Keratinocyte (primary cell): ENCODE measurements at regions not wholly inside any gene's neighbourhood (a gene's known extent, or its start where the extent isn't known, plus 50 kb on each side); places are given as distances from the start of the nearest gene placed in this dataset.

Experiments used
- CTCF ChIP-seq, 3 experiments: IDR thresholded peaks in 1 of 3; conservative IDR thresholded peaks in 1 of 3; optimal IDR thresholded peaks in 1 of 3; 2 replicates in 2 of 3; 3 replicates in 1 of 3; pipeline versions ENCODE3 to v1.5.1; 2011; ENCODE audit warnings: low read length in 3 of 3, mild to moderate bottlenecking in 3 of 3, moderate library complexity in 2 of 3, control low read depth in 1 of 3, inconsistent platforms in 1 of 3; ENCODE audit not compliant: insufficient read depth in 2 of 3; ENCODE audit errors: extremely low read depth in 1 of 3
- EZH2 ChIP-seq: IDR thresholded peaks from one replicate; pipeline ENCODE4 v1.6.1; 2012; ENCODE audit warnings: inconsistent platforms, mild to moderate bottlenecking, low read length, moderate library complexity

- TF ChIP-seq EZH2 (no peak), CTCF (optimal IDR thresholded peaks at IDR 0.05 in 1 of 3, IDR thresholded peaks at IDR 0.05 in 1 of 3, conservative IDR thresholded peaks at IDR 0.05 in 1 of 3; ENCODE audit: extremely low read depth in 1 of 3, insufficient read depth in 2 of 3, low read length in 3 of 3) (no peak)
These were observed 144.6 kb upstream of the RAI14 start for GRCh38 chr5:34511481-34511880.
